ENCODE measurements at regions not wholly inside any gene's neighbourhood (a gene's known extent, or its start where the extent isn't known, plus 50 kb on each side); places are given as distances from the start of the nearest gene placed in this dataset.

GRCh38 chr14:81727218-81727617 is 193.6 kb upstream of the SEL1L start:
- TF ChIP-seq CTCF (IDR thresholded peaks at IDR 0.05) (no peak), POLR2A (IDR thresholded peaks at IDR 0.05) (no peak), POLR2AphosphoS5 (IDR thresholded peaks at IDR 0.05) (no peak), EP300 (IDR thresholded peaks at IDR 0.05) (no peak)
